22Rv1 (cell line): ENCODE measurements at regions not wholly inside any gene's neighbourhood (a gene's known extent, or its start where the extent isn't known, plus 50 kb on each side); places are given as distances from the start of the nearest gene placed in this dataset.

Experiments
- H3K27ac ChIP-seq: fragments of 450-650 bp; 2 replicates; pipeline ENCODE4 v1.5.1; 2017
- CTCF ChIP-seq: fragments of 450-650 bp; IDR thresholded peaks from 2 replicates; pipeline ENCODE4 v1.5.1; 2017; ENCODE audit warnings: mild to moderate bottlenecking
- ZFX ChIP-seq: fragments of 450-650 bp; IDR thresholded peaks from 2 replicates; pipeline ENCODE4 v1.6.1; 2017; ENCODE audit warnings: antibody characterized with exemption, borderline replicate concordance

DNA sequence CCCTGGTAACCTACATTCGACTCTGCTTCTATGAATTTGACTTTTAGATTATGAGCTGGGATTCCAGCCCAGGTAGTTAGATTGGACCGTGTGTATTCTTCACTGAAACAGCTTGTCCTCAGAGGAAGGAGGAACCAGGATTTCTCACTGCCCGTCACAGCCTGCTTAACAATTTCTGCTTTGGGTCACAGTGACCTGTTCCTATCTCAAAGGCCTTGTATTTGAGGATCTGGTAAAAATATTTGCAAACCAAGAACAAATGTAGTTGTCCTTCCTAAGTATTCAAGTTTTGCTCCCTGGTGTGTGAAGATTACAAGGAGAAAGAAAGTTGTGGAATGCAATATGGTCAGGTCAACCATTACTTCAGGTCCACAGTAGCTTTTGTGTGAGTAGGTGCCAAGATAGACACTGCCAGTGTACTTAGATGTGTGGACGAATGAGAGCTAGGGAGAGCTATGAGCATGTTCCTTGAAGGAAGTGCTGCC, 55.1 kb downstream of the KIF4B start:
- H3K27ac ChIP-seq, result no peak overlapping the region
- TF ChIP-seq CTCF (no peak), ZFX (no peak)

DNA sequence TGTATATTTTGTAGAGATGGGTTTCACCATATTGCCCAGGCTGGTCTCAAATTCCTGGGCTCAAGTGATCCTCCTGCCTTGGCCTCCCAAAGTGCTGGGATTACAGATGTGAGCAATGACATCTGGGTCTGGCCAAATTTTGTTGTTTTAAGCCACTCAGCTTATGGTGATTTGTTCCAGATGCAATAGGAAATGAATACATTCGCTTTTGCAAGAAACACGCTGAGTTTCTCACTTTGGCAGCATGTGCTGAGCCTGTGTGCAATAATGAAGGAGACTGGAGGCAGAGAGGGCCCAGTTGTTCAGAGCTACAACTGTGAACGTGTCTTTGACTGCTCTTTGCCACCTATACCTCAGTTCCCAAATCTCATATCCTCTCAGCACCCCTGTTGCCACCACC, 56.4 kb downstream of the KIF4B start:
- TF ChIP-seq ZFX, result no peak
- no peak for TF ChIP-seq CTCF
- no peak overlapping the region for H3K27ac ChIP-seq

GRCh38 chr5:155070781-155071180, 57.2 kb downstream of the KIF4B start:
- no peak for TF ChIP-seq CTCF
- no peak for TF ChIP-seq ZFX
- no peak overlapping the region for H3K27ac ChIP-seq

DNA sequence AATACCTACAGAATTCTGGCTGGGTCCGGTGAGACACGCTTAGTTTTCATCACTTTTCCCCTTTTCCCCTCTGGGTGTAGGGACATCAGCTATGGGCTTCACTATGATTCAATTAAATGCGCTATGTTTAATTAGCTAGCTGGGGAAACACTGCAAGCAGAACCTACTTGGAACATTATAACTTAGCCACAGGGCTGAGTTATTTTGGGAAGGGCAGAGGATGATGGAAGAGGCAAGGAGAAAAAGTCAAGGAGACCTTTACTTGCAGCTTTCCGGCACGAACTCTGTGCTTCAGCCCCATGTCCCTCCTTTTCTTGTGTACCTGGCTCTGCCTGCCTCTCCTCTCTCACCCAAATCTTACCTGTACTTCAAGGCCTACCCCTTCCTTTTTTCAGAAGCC, 62.8 kb downstream of the KIF4B start:
- H3K27ac ChIP-seq, result no peak overlapping the region
- TF ChIP-seq ZFX, result no peak
- TF ChIP-seq CTCF, result no peak

DNA sequence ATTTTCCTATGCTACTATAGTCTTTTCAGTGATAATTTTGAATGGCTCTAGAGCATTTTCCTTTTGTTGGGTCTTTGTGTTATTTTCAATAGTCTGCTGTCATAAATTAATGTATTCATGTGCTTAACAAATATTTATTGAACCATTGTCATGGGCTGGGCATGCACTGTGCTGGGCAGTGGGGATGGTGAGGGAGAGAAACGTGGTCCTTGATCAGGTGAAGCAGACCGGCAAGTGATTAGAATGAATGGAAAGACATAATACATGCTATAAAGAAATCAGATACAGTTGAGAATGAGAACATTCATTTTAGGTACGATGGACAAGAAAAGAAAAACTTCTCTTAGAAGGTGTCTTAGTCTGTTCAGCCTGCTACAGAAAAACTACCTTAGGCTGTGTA, 66.1 kb downstream of the KIF4B start:
- H3K27ac ChIP-seq, result no peak overlapping the region

DNA sequence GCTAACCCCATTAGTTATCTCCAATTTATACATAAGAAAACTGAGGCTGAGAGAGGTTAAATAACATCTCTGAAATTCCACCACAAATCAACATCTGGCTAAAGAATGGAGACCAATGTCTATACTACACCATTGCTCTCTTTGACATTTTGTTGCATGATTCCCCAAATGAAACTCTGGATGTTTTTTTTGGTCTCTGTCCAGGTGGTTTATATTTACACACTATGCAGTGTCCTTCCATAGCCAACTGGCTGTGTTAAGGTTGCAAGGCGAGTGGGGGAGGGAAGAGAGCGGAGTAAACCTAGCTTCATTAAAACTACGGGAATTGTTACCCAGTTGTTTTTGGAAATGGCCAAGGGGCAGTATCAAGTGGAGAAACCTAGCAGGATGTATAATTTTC, 67.2 kb downstream of the KIF4B start:
- no peak overlapping the region for H3K27ac ChIP-seq
- TF ChIP-seq ZFX (no peak), CTCF (no peak)

More for the DNA sequence above, 66.1 kb downstream of the KIF4B start:
- TF ChIP-seq ZFX, result no peak
- no peak for TF ChIP-seq CTCF

DNA sequence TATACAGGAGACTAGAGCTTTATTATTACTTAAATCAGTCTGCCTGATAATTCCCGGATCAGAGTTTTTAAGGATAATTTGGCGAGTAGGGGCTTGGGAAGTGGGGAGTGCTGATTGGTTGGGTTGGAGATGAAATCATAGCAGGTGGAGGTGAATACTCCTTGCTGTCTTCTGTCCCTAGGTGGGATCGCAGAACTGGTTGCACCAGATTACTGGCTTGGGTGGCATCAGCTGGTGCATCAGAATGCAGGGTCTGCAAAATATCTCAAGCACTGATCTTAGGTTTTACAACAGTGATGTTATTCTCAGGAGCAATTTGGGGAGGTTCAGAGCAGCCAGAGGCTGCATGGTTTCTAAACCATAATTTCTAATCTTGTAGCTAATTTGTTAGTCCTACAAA, 68.1 kb downstream of the KIF4B start:
- no peak overlapping the region for H3K27ac ChIP-seq
- TF ChIP-seq CTCF (no peak), ZFX (no peak)
